ENCODE measurements at regions not wholly inside any gene's neighbourhood (a gene's known extent, or its start where the extent isn't known, plus 50 kb on each side); places are given as distances from the start of the nearest gene placed in this dataset.

DNA sequence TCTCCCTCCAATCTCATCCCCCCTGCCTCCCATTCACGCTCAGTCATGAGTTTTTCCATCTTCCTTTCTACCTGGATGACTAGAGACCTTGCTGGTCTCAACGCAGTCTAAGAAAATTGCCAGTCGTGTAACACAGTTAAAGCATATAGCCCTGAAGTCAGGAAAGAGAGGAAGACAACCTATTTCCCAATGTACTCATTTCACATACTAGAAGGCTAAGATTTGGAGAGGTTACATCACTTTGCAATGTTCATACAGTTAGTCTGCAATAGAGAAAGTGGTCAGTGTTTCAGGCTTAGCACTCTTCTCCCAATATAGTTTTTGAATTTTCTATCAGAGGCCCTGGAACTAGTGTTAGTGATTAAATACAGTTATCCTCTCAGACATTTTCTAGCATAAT is 278.6 kb downstream of the EDEM1 start:
- POLR2A ChIA-PET, result no interaction called here

DNA sequence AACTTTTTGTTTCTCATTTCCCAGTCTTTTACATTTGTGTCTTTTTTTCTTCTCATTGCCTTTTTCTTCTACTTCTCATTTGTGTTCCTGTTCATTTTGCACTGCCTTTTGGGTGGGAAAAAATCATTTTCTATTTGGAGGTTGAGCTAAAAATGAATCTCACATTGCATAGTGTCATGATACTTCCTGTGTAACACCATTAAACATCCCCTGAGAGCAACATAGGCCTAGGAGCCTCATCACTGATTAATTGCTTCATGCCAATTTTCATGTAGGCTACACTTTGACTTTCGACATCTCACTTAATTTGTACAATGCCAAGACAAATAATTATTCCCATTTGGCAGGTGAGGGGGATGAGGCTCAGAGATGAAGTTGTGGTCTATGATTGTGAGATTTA is 279.2 kb downstream of the EDEM1 start:
- peaks cover 13% of the 10 kb centered on the region for H3K27me3 Mint-ChIP-seq (ENCODE audit: low read depth)
- no peaks in the 10 kb centered on the region for H3K9me3 Mint-ChIP-seq (ENCODE audit: insufficient read depth)
- H3K4me3 Mint-ChIP-seq, result no peak overlapping the region
- CTCF ChIA-PET, result no interaction called here
- no peak for DNase-seq
- POLR2A ChIA-PET, result no interaction called here
- H3K36me3 Mint-ChIP-seq (ENCODE audit: low read depth), result no peaks in the 10 kb centered on the region
- no peak overlapping the region for H3K27ac Mint-ChIP-seq
- no peaks in the 10 kb centered on the region for H3K4me1 Mint-ChIP-seq (ENCODE audit: low read depth)
- no peak for ATAC-seq

More for the DNA sequence above, 278.6 kb downstream of the EDEM1 start:
- H3K4me1 Mint-ChIP-seq (ENCODE audit: low read depth), result no peaks in the 10 kb centered on the region
- ATAC-seq (no peak), DNase-seq (no peak)
- H3K27ac Mint-ChIP-seq, result no peak overlapping the region
- H3K36me3 Mint-ChIP-seq (ENCODE audit: low read depth), result no peaks in the 10 kb centered on the region
- peaks cover 13% of the 10 kb centered on the region for H3K27me3 Mint-ChIP-seq (ENCODE audit: low read depth)
- CTCF ChIA-PET, result no interaction called here
- H3K9me3 Mint-ChIP-seq (ENCODE audit: insufficient read depth), result no peaks in the 10 kb centered on the region
- H3K4me3 Mint-ChIP-seq, result no peak overlapping the region

DNA sequence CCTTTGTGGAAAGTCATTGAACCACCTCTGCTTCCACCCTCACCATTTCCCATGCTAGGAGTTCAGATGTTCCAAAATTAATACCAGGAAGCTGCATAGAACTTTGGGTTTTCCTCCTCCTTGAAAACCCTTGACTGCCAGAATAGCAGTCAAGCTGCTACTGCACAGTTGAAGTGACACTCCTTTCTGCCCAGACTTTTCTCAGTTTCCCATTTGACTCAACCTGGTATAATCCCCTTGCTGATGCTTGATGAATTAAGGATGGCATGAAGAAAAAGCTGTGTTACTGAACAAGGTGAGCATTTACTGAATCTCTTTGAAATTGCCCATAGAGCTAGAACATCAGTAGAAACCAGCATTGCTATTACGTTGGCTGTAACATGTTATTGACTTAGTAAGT is 286.0 kb downstream of the EDEM1 start:
- no peaks in the 10 kb centered on the region for H3K4me1 Mint-ChIP-seq (ENCODE audit: low read depth)
- ATAC-seq, result no peak
- H3K36me3 Mint-ChIP-seq (ENCODE audit: low read depth), result no peaks in the 10 kb centered on the region
- ChIA-PET POLR2A (no interaction called here), CTCF (no interaction called here)
- DNase-seq, result no peak
- H3K9me3 Mint-ChIP-seq (ENCODE audit: insufficient read depth), result no peaks in the 10 kb centered on the region
- no peak overlapping the region for H3K4me3 Mint-ChIP-seq
- no peaks in the 10 kb centered on the region for H3K27me3 Mint-ChIP-seq (ENCODE audit: low read depth)
- no peak overlapping the region for H3K27ac Mint-ChIP-seq

DNA sequence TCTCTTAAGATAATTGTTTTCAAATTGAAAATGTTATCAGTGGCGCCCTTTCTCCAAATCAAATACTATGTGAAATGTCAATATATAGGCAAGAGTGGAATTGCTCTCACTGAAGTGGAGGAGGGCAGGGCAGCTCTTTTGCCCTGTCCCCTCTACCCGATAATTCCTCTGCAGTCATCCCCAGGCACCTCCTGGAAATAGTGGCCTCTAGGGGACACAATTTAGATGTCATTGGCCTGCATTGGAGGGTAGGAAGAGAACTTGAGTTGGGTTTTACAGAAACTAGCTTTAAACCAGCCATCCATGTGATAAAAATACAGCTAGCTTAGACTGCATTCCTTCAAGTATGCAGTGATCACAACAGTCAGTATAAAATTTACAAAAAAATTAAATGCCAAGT is 288.9 kb downstream of the EDEM1 start:
- CTCF ChIA-PET, result no interaction called here
- H3K36me3 Mint-ChIP-seq (ENCODE audit: low read depth), result no peaks in the 10 kb centered on the region

GRCh38 chr3:5479229-5479799 is 291.8 kb downstream of the EDEM1 start:
- POLR2A ChIA-PET, result no interaction called here
- ATAC-seq, result no peak
- no peak overlapping the region for H3K27ac Mint-ChIP-seq
- no peaks in the 10 kb centered on the region for H3K27me3 Mint-ChIP-seq (ENCODE audit: low read depth)
- no peak for DNase-seq
- H3K4me3 Mint-ChIP-seq, result no peak overlapping the region
- H3K4me1 Mint-ChIP-seq (ENCODE audit: low read depth), result no peaks in the 10 kb centered on the region
- no peaks in the 10 kb centered on the region for H3K9me3 Mint-ChIP-seq (ENCODE audit: insufficient read depth)
- H3K36me3 Mint-ChIP-seq (ENCODE audit: low read depth), result no peaks in the 10 kb centered on the region
- CTCF ChIA-PET, result no interaction called here

More for the DNA sequence above, 288.9 kb downstream of the EDEM1 start:
- no peak for ATAC-seq
- Mint-ChIP-seq H3K27me3 (ENCODE audit: low read depth) (no peaks in the 10 kb centered on the region), H3K4me1 (ENCODE audit: low read depth) (no peaks in the 10 kb centered on the region), H3K4me3 (no peak overlapping the region), H3K9me3 (ENCODE audit: insufficient read depth) (no peaks in the 10 kb centered on the region), H3K27ac (no peak overlapping the region)
- POLR2A ChIA-PET, result interaction anchor here (0.6 to 0.7 kb wide), 2 partner anchors 100 to 349 kb away, joined by 3 read pairs; no protein-coding TSS in a partner anchor
- no peak for DNase-seq

GRCh38 chr3:5480190-5480589 is 292.7 kb downstream of the EDEM1 start:
- CTCF ChIA-PET, result no interaction called here
- ATAC-seq, result no peak
- Mint-ChIP-seq H3K4me1 (ENCODE audit: low read depth) (no peaks in the 10 kb centered on the region), H3K27me3 (ENCODE audit: low read depth) (no peaks in the 10 kb centered on the region), H3K4me3 (no peak overlapping the region), H3K36me3 (ENCODE audit: low read depth) (no peaks in the 10 kb centered on the region), H3K27ac (no peak overlapping the region), H3K9me3 (ENCODE audit: insufficient read depth) (no peaks in the 10 kb centered on the region)
- POLR2A ChIA-PET, result no interaction called here
- DNase-seq, result no peak

DNA sequence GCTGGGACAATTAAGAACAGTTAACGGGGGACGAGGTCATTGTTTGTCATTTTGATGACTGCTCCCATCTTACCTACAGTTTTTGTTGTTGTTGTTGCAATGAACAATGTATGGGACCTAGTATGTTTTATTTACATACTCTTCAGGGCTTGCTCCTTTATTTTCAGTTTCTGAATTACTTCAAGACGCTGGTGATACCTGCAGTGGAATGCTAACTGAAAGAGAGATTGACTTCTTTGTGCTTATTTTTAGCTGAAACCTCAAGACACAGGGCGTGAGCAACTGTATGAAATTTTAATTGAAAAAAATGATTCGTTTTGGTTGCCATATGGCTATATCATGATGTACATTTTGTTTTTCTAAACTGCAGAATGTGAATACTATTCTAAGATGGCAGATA is 297.9 kb downstream of the EDEM1 start:
- no peak overlapping the region for H3K4me3 Mint-ChIP-seq
- no peaks in the 10 kb centered on the region for H3K9me3 Mint-ChIP-seq (ENCODE audit: insufficient read depth)

DNA sequence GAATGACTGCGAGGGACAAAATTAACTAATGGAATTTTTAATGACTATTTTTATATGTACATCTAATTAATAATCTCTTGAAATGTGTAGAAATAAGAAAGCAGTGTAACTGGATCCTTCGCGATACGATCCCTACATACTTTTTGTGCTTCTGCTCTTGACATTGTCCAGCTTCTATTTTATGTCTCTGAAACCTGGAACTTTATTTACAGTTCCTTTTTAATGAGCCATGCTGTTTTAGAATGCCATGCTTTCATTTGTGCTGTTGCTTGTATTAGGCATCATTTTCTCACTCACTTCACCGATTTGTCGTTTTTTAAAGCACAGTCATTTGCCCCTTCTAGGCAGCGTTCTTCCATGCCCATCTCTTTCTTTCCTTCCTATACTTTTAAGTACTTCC is 301.3 kb downstream of the EDEM1 start:
- Mint-ChIP-seq H3K36me3 (ENCODE audit: low read depth) (no peaks in the 10 kb centered on the region), H3K27ac (no peak overlapping the region), H3K4me1 (ENCODE audit: low read depth) (no peaks in the 10 kb centered on the region), H3K9me3 (ENCODE audit: insufficient read depth) (no peaks in the 10 kb centered on the region), H3K4me3 (no peak overlapping the region), H3K27me3 (ENCODE audit: low read depth) (no peaks in the 10 kb centered on the region)
- ATAC-seq (no peak), DNase-seq (no peak)
- POLR2A ChIA-PET, result no interaction called here
- CTCF ChIA-PET, result no interaction called here

More for the DNA sequence above, 297.9 kb downstream of the EDEM1 start:
- Mint-ChIP-seq H3K4me1 (ENCODE audit: low read depth) (no peaks in the 10 kb centered on the region), H3K27me3 (ENCODE audit: low read depth) (no peaks in the 10 kb centered on the region), H3K27ac (no peak overlapping the region), H3K36me3 (ENCODE audit: low read depth) (no peaks in the 10 kb centered on the region)
- no peak for ATAC-seq
- CTCF ChIA-PET, result no interaction called here
- POLR2A ChIA-PET, result no interaction called here
- no peak for DNase-seq

DNA sequence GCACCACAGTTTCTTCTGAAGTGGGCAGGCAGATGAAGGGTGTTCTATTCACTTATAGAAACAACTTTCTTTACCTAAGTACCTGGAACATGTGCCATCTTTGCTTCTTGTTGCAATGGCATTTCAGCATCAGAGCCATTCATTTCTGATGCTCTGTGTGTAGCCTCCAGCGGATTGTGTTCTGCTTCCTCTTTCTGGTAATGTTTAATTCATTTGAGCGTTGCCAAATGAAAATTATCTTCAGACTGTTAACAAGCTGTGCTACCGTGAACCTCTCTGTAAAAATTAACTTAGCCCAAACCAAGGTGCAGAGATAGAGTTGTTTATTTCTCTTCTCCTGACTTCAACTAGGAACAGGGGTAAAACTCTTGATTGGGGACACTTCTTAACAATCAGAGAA is 302.0 kb downstream of the EDEM1 start:
- Mint-ChIP-seq H3K36me3 (ENCODE audit: low read depth) (no peaks in the 10 kb centered on the region), H3K9me3 (ENCODE audit: insufficient read depth) (no peaks in the 10 kb centered on the region), H3K27ac (no peak overlapping the region), H3K4me3 (no peak overlapping the region), H3K27me3 (ENCODE audit: low read depth) (no peaks in the 10 kb centered on the region), H3K4me1 (ENCODE audit: low read depth) (no peaks in the 10 kb centered on the region)
- ATAC-seq (no peak), DNase-seq (no peak)
- CTCF ChIA-PET, result no interaction called here
- POLR2A ChIA-PET, result no interaction called here

DNA sequence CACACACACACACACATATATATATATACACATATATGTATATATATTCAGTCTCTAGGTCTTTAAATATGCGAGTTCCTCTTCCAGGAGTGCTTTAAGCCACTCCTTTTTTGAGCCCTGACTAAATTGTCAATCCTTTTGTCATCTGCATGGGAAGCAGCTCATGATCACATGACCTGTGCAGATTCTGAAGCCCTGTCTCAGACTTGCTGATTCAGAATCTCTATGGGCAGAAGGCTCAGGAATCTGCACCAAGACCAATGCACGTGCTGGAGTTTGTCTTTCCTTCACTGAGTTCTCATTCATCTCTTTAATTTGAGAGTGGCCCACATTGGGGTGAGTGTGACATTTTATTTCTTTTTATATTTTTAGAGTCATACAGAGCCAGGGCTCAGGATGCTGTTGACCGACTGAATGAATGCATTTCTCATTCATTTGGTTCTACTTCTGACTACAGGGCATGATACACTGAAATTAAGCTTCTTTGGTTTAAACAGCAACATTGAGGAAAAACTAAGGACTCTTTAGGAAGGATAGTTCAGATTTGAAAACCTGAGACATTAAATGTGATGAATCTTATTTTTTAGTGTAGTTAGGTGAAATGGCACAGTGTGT is 307.5 kb downstream of the EDEM1 start:
- no peaks in the 10 kb centered on the region for H3K9me3 Mint-ChIP-seq (ENCODE audit: insufficient read depth)
- DNase-seq (no peak), ATAC-seq (no peak)
- H3K27me3 Mint-ChIP-seq (ENCODE audit: low read depth), result no peaks in the 10 kb centered on the region
- no peaks in the 10 kb centered on the region for H3K36me3 Mint-ChIP-seq (ENCODE audit: low read depth)
- H3K27ac Mint-ChIP-seq, result no peak overlapping the region
- CTCF ChIA-PET, result no interaction called here
- H3K4me3 Mint-ChIP-seq, result no peak overlapping the region
- H3K4me1 Mint-ChIP-seq (ENCODE audit: low read depth), result peaks cover 8% of the 10 kb centered on the region
- POLR2A ChIA-PET, result no interaction called here

DNA sequence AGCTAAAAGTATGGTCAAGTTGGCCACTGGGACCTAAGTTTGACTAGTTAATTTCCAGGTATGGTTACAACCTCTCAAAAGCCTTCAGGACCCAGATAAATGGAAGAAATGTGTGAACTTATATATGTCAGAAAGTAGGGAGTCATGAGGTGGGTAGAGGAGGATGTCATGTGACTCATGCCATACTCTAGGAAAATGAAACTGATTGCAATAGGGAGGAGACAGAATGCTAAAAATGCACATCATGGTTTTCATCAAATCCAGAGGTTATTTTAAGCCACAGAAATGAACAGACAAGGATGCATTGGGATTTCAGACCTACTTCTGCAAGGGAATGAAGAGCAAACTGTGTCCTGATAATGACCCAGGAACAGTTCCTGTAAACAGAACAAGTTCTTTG is 310.0 kb downstream of the EDEM1 start:
- Mint-ChIP-seq H3K4me3 (no peak overlapping the region), H3K36me3 (ENCODE audit: low read depth) (no peaks in the 10 kb centered on the region), H3K27me3 (ENCODE audit: low read depth) (no peaks in the 10 kb centered on the region), H3K4me1 (ENCODE audit: low read depth) (peaks cover 8% of the 10 kb centered on the region), H3K27ac (no peak overlapping the region), H3K9me3 (ENCODE audit: insufficient read depth) (no peaks in the 10 kb centered on the region)
- ATAC-seq (no peak), DNase-seq (no peak)
- ChIA-PET CTCF (no interaction called here), POLR2A (no interaction called here)

- ChIA-PET CTCF (no interaction called here), POLR2A (no interaction called here)
- H3K27me3 Mint-ChIP-seq (ENCODE audit: low read depth), result no peaks in the 10 kb centered on the region
- no peak for DNase-seq
- no peak overlapping the region for H3K4me3 Mint-ChIP-seq
- no peak for ATAC-seq
- no peak overlapping the region for H3K27ac Mint-ChIP-seq
- no peaks in the 10 kb centered on the region for H3K36me3 Mint-ChIP-seq (ENCODE audit: low read depth)
- H3K9me3 Mint-ChIP-seq (ENCODE audit: insufficient read depth), result no peaks in the 10 kb centered on the region
- peaks cover 8% of the 10 kb centered on the region for H3K4me1 Mint-ChIP-seq (ENCODE audit: low read depth)
Measured at GRCh38 chr3:5498981-5499380, 311.5 kb downstream of the EDEM1 start.

DNA sequence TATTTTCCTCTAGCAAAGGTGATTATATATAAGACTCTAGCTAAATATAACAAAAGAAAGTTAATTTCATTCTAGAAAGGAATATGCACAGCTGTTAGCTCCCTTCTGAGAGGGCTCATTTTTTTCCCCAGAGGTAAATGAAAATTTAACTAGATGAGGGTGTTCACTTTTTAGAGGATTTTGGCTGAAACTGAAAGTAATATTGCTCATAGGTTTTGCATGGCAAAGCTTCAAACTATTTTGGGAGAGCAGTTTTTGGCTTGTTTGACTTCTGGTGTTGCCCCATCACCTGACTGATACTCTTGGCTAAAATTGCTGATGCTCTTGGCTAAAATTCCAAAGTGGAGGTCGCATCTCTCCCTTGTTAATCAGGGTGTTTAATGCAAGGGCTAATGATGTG is 311.9 kb downstream of the EDEM1 start:
- H3K27ac Mint-ChIP-seq, result no peak overlapping the region
- no peaks in the 10 kb centered on the region for H3K27me3 Mint-ChIP-seq (ENCODE audit: low read depth)
- no peaks in the 10 kb centered on the region for H3K9me3 Mint-ChIP-seq (ENCODE audit: insufficient read depth)
- ChIA-PET POLR2A (no interaction called here), CTCF (no interaction called here)
- no peaks in the 10 kb centered on the region for H3K36me3 Mint-ChIP-seq (ENCODE audit: low read depth)
- ATAC-seq (no peak), DNase-seq (no peak)
- H3K4me3 Mint-ChIP-seq, result no peak overlapping the region
- H3K4me1 Mint-ChIP-seq (ENCODE audit: low read depth), result peaks cover 8% of the 10 kb centered on the region
